ENCODE measurements at regions not wholly inside any gene's neighbourhood (a gene's known extent, or its start where the extent isn't known, plus 50 kb on each side); places are given as distances from the start of the nearest gene placed in this dataset.

GRCh38 chr9:111107141-111107540, 68.9 kb upstream of the LPAR1 start:
- TF ChIP-seq CTCF (IDR thresholded peaks at IDR 0.05) (no peak), ZBTB21 (CRISPR knock-in tag; IDR thresholded peaks at IDR 0.05; ENCODE audit: borderline replicate concordance) (no peak), MLX (CRISPR knock-in tag; IDR thresholded peaks at IDR 0.05) (no peak), NFE2L1 (CRISPR knock-in tag; IDR thresholded peaks at IDR 0.05) (no peak), GABPB1 (CRISPR knock-in tag; IDR thresholded peaks at IDR 0.05) (no peak), ZNF138 (CRISPR knock-in tag; conservative IDR thresholded peaks at IDR 0.05) (no peak), CBFB (CRISPR knock-in tag; IDR thresholded peaks at IDR 0.05; ENCODE audit: low read depth) (no peak), KAT7 (CRISPR knock-in tag; IDR thresholded peaks at IDR 0.05; ENCODE audit: borderline replicate concordance) (no peak), ZNF396 (CRISPR knock-in tag; IDR thresholded peaks at IDR 0.05; ENCODE audit: borderline replicate concordance) (no peak)
- TF ChIP-seq, protein P1, sequence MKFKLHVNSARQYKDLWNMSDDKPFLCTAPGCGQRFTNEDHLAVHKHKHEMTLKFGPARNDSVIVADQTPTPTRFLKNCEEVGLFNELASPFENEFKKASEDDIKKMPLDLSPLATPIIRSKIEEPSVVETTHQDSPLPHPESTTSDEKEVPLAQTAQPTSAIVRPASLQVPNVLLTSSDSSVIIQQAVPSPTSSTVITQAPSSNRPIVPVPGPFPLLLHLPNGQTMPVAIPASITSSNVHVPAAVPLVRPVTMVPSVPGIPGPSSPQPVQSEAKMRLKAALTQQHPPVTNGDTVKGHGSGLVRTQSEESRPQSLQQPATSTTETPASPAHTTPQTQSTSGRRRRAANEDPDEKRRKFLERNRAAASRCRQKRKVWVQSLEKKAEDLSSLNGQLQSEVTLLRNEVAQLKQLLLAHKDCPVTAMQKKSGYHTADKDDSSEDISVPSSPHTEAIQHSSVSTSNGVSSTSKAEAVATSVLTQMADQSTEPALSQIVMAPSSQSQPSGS (CRISPR knock-in tag; IDR thresholded peaks at IDR 0.05; ENCODE audit: borderline replicate concordance, low read depth) = no peak
- TF ChIP-seq, protein P2, sequence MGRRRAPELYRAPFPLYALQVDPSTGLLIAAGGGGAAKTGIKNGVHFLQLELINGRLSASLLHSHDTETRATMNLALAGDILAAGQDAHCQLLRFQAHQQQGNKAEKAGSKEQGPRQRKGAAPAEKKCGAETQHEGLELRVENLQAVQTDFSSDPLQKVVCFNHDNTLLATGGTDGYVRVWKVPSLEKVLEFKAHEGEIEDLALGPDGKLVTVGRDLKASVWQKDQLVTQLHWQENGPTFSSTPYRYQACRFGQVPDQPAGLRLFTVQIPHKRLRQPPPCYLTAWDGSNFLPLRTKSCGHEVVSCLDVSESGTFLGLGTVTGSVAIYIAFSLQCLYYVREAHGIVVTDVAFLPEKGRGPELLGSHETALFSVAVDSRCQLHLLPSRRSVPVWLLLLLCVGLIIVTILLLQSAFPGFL (CRISPR knock-in tag; IDR thresholded peaks at IDR 0.05; ENCODE audit: borderline replicate concordance) = no peak
